H9 (cell line): ENCODE measurements at regions not wholly inside any gene's neighbourhood (a gene's known extent, or its start where the extent isn't known, plus 50 kb on each side); places are given as distances from the start of the nearest gene placed in this dataset.

Experiments
- DNase-seq: peaks from one replicate; pipeline ENCODE4 v3.0.0-alpha.2; 2017
- H2AFZ ChIP-seq: one replicate; pipeline ENCODE4 v1.6.1; 2013; ENCODE audit warnings: mild to moderate bottlenecking, low read length, control low read depth, moderate library complexity
- H2AK5ac ChIP-seq: 2 replicates; pipeline ENCODE4 v1.6.1; 2013; ENCODE audit warnings: low read length, control low read depth, mixed read lengths; ENCODE audit not compliant: insufficient read length
- H2BK120ac ChIP-seq: one replicate; pipeline ENCODE4 v1.6.1; 2013; ENCODE audit warnings: low read depth, mild to moderate bottlenecking, low read length, control low read depth, inconsistent platforms; ENCODE audit not compliant: poor library complexity, severe bottlenecking
- H2BK12ac ChIP-seq: 2 replicates; pipeline ENCODE4 v1.6.1; 2013; ENCODE audit warnings: low read length, control low read depth, mixed read lengths, low read depth; ENCODE audit not compliant: insufficient read length
- H2BK15ac ChIP-seq: 2 replicates; pipeline ENCODE4 v1.6.1; 2013; ENCODE audit warnings: low read depth, low read length, control low read depth
- H2BK20ac ChIP-seq: one replicate; pipeline ENCODE4 v1.6.1; 2013; ENCODE audit warnings: low read depth, mild to moderate bottlenecking, low read length, control low read depth, inconsistent platforms; ENCODE audit not compliant: poor library complexity, severe bottlenecking
- H2BK5ac ChIP-seq: 2 replicates; pipeline ENCODE4 v1.6.1; 2013; ENCODE audit warnings: low read length, control low read depth, mixed read lengths; ENCODE audit not compliant: insufficient read length
- H3K14ac ChIP-seq: 2 replicates; pipeline ENCODE4 v1.6.1; 2013; ENCODE audit warnings: low read length, control low read depth; ENCODE audit not compliant: insufficient read depth
- H3K18ac ChIP-seq: 2 replicates; pipeline ENCODE4 v1.6.1; 2013; ENCODE audit warnings: low read depth, mild to moderate bottlenecking, mixed read lengths, low read length, control low read depth; ENCODE audit not compliant: insufficient read length
- H3K23ac ChIP-seq: 2 replicates; pipeline ENCODE4 v1.6.1; 2013; ENCODE audit warnings: low read length, control low read depth, mixed read lengths, low read depth; ENCODE audit not compliant: insufficient read length
- H3K23me2 ChIP-seq: 2 replicates; pipeline ENCODE4 v1.6.1; 2013; ENCODE audit warnings: low read depth, mild to moderate bottlenecking, mixed read lengths, low read length, control low read depth; ENCODE audit not compliant: insufficient read length, poor library complexity, severe bottlenecking
- H3K27ac ChIP-seq: 2 replicates; pipeline ENCODE4 v1.5.1; 2013; ENCODE audit warnings: low read length, control low read depth, mixed read lengths, low read depth; ENCODE audit not compliant: insufficient read length
- H3K27me3 ChIP-seq: 2 replicates; pipeline ENCODE4 v1.6.1; 2013; ENCODE audit warnings: low read length, control low read depth, inconsistent platforms; ENCODE audit not compliant: insufficient read depth
- H3K4ac ChIP-seq: 2 replicates; pipeline ENCODE4 v1.6.1; 2013; ENCODE audit warnings: low read depth, mild to moderate bottlenecking, control low read depth, inconsistent platforms, low read length, moderate library complexity
- H3K4me1 ChIP-seq: 2 replicates; pipeline ENCODE4 v1.6.1; 2013; ENCODE audit warnings: low read length, control low read depth, inconsistent platforms; ENCODE audit not compliant: insufficient read depth
- H3K4me2 ChIP-seq: 2 replicates; pipeline ENCODE4 v1.6.1; 2013; ENCODE audit warnings: low read length, control low read depth, mixed read lengths; ENCODE audit not compliant: insufficient read length, insufficient read depth
- H3K56ac ChIP-seq: 2 replicates; pipeline ENCODE4 v1.6.1; 2013; ENCODE audit warnings: low read depth, mild to moderate bottlenecking, mixed read lengths, low read length, control low read depth; ENCODE audit not compliant: insufficient read length
- H3K79me1 ChIP-seq: 2 replicates; pipeline ENCODE4 v1.6.1; 2013; ENCODE audit warnings: low read depth, mild to moderate bottlenecking, moderate library complexity, low read length, control low read depth, inconsistent platforms; ENCODE audit not compliant: insufficient read depth, poor library complexity, severe bottlenecking
- H3K79me2 ChIP-seq: 2 replicates; pipeline ENCODE4 v1.6.1; 2013; ENCODE audit warnings: low read length, control low read depth, inconsistent platforms; ENCODE audit not compliant: insufficient read depth
- H3K9ac ChIP-seq: 2 replicates; pipeline ENCODE4 v1.6.1; 2013; ENCODE audit warnings: low read length, control low read depth, mixed read lengths; ENCODE audit not compliant: insufficient read length; ENCODE audit errors: extremely low read depth
- H3K9me3 ChIP-seq: one replicate; pipeline ENCODE4 v1.6.1; 2013; ENCODE audit warnings: low read depth, low read length, inconsistent platforms; ENCODE audit not compliant: control insufficient read depth
- H3T11ph ChIP-seq: one replicate; pipeline ENCODE4 v1.6.1; 2013; ENCODE audit warnings: mild to moderate bottlenecking, low read length, control low read depth, inconsistent platforms
- H4K20me1 ChIP-seq: one replicate; pipeline ENCODE4 v1.6.1; 2013; ENCODE audit not compliant: control insufficient read depth, insufficient read length, insufficient read depth
- H4K5ac ChIP-seq: 2 replicates; pipeline ENCODE4 v1.6.1; 2013; ENCODE audit warnings: low read depth, mild to moderate bottlenecking, mixed read lengths, low read length, control low read depth; ENCODE audit not compliant: insufficient read length
- H4K8ac ChIP-seq: replicated peaks from 2 replicates; pipeline ENCODE4 v1.6.1; 2013; ENCODE audit warnings: low read length, control low read depth, mixed read lengths, low read depth; ENCODE audit not compliant: insufficient read length
- H4K91ac ChIP-seq: 2 replicates; pipeline ENCODE4 v1.6.1; 2013; ENCODE audit warnings: low read depth, mild to moderate bottlenecking, moderate library complexity, mixed read lengths, low read length, control low read depth; ENCODE audit not compliant: insufficient read length
- H3K27ac Mint-ChIP-seq, 3 experiments: 2 replicates in 2 of 3; 3 replicates in 1 of 3; pipeline ENCODE4 v1.8.0; 2020 to 2021; ENCODE audit warnings: mixed read lengths in 3 of 3, mild to moderate bottlenecking in 1 of 3, moderate library complexity in 1 of 3
- H3K27me3 Mint-ChIP-seq: 2 replicates; pipeline ENCODE4 v1.8.0; 2021; ENCODE audit warnings: low read depth, mild to moderate bottlenecking, moderate library complexity, mixed read lengths
- H3K36me3 Mint-ChIP-seq, 3 experiments: 2 replicates in 2 of 3; 3 replicates in 1 of 3; pipeline ENCODE4 v1.8.0; 2020 to 2021; ENCODE audit warnings: low read depth in 3 of 3, mixed read lengths in 3 of 3; ENCODE audit not compliant: insufficient read depth in 1 of 3
- H3K4me1 Mint-ChIP-seq, 2 experiments: 2 replicates each; pipeline ENCODE4 v1.8.0; 2020; ENCODE audit warnings: mixed read lengths in 2 of 2
- H3K4me3 Mint-ChIP-seq, 2 experiments: 2 replicates in 1 of 2; 3 replicates in 1 of 2; pipeline ENCODE4 v1.8.0; 2020 to 2021; ENCODE audit warnings: mild to moderate bottlenecking in 2 of 2, mixed read lengths in 2 of 2, moderate library complexity in 1 of 2
- H3K9me3 Mint-ChIP-seq, 2 experiments: 2 replicates in 1 of 2; 3 replicates in 1 of 2; pipeline ENCODE4 v1.8.0; 2020; ENCODE audit warnings: mild to moderate bottlenecking in 2 of 2, mixed read lengths in 2 of 2, moderate library complexity in 1 of 2
- CTCF ChIP-seq: fragments of 200-600 bp; sonication (generic); conservative IDR thresholded peaks from 3 replicates; pipeline ENCODE4 v1.8.0; 2021; ENCODE audit warnings: antibody characterized with exemption, mild to moderate bottlenecking
- WGBS: extraction: QIAGEN DNeasy Blood & Tissue Kit; methylation state at CpG from one replicate; pipeline ENCODE4 v1.1.7; 2013; ENCODE audit warnings: missing lambda C conversion rate, low lambda C conversion rate, mixed read lengths; ENCODE audit not compliant: insufficient read length; ENCODE audit errors: extremely low coverage; 5-methylcytosine and 5-hydroxymethylcytosine counted together

DNA sequence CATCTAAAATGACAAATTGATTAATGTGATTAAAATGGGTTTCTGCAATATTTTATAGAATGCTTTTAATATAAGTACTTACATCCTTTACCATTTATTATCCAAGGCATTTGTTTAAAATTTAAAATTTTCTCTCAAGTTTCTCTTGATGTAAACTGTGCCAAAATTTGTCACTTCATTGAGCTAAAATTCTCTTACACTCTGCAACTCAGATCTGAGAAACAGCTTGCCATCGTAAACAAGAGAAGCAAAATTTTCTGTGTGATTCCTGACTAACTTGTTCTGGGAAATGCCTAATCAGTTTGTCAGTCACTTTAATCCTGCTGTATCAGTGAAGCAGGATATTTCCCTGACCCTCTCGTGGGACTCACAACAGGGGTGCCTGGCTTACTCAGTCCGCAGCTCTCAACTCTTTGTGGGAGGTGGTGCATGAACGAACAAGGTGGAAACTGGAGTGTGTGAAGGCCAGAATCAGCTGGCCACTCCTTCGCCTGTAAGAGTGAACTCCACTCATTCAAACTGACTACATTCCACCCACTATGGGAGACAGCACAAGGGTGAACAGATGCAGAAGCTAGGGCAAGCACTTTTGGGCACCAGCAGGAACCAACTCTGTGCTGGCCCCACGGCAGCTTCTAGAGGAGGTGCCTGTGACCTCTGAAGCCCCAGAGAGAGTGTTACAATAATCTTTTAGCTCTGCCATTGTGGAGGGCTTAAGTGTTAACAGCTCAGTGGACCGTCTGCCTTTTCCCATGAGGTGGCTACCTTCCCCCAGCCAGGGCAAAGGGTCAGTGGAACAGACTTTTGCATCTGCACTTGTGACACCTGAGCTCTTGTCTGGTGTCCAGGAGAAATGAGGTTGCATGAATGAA is 349.4 kb downstream of the FAT4 start:
- Histone ChIP-seq H4K20me1 (no peaks in the 10 kb centered on the region), H4K91ac (no peak overlapping the region), H4K8ac (no peak overlapping the region), H3K27me3 (no peaks in the 10 kb centered on the region), H2BK5ac (no peak overlapping the region), H3K23me2 (no peaks in the 10 kb centered on the region), H3K9ac (no peak overlapping the region), H3K79me2 (no peaks in the 10 kb centered on the region), H3K23ac (no peak overlapping the region), H3K79me1 (no peaks in the 10 kb centered on the region), H3K56ac (no peak overlapping the region), H3K4me1 (no peaks in the 10 kb centered on the region; the same call in 1 of the 2 replicates), H3K4ac (no peak overlapping the region), H3T11ph (no peak overlapping the region), H2AK5ac (no peak overlapping the region), H4K5ac (no peak overlapping the region), H2BK15ac (no peak overlapping the region), H3K4me2 (no peak overlapping the region), H2BK20ac (no peak overlapping the region), H3K14ac (no peak overlapping the region), H2AFZ (no peak overlapping the region), H3K9me3 (no peaks in the 10 kb centered on the region), H2BK12ac (no peak overlapping the region), H3K27ac (no peak overlapping the region), H3K18ac (no peak overlapping the region), H2BK120ac (no peak overlapping the region)
- Mint-ChIP-seq H3K27me3 (no peaks in the 10 kb centered on the region; the same call in 1 of the 2 replicates), H3K4me1 (peaks cover 0 to 7% of the 10 kb centered on the region in 2 experiments; a peak in 2 of 4 replicates), H3K36me3 (peaks cover 6 to 18% (median 8%) of the 10 kb centered on the region in 3 experiments; a peak in 5 of 7 replicates), H3K9me3 (peaks cover 11 to 17% of the 10 kb centered on the region in 2 experiments; a peak in 3 of 5 replicates), H3K27ac (no peak overlapping the region), H3K4me3 (no peak overlapping the region)
- WGBS = no CpG with 5 or more reads among the region's 7 CpGs
- TF ChIP-seq CTCF = no peak
- DNase-seq = no peak
